Stimulated activated naive CD8-positive, alpha-beta T cell treated with anti-CD3 and anti-CD28 coated beads, Interleukin-15, Interleukin-2, amounts not matched to agents 100 ng/mL and 50 ng/mL, for 24 hours (primary cell): ENCODE measurements at regions not wholly inside any gene's neighbourhood (a gene's known extent, or its start where the extent isn't known, plus 50 kb on each side); places are given as distances from the start of the nearest gene placed in this dataset.

Source experiments
- H3K27ac Mint-ChIP-seq: one replicate; pipeline ENCODE4 v1.8.0; 2021; ENCODE audit warnings: mild to moderate bottlenecking, mixed read lengths
- H3K27me3 Mint-ChIP-seq: one replicate; pipeline ENCODE4 v1.8.0; 2021; ENCODE audit warnings: mixed read lengths
- H3K36me3 Mint-ChIP-seq: one replicate; pipeline ENCODE4 v1.8.0; 2021; ENCODE audit warnings: low read depth, mixed read lengths
- H3K4me1 Mint-ChIP-seq: one replicate; pipeline ENCODE4 v1.8.0; 2021; ENCODE audit warnings: low read depth, mixed read lengths
- H3K4me3 Mint-ChIP-seq: one replicate; pipeline ENCODE4 v1.8.0; 2021; ENCODE audit warnings: mild to moderate bottlenecking, mixed read lengths
- H3K9me3 Mint-ChIP-seq: one replicate; pipeline ENCODE4 v1.8.0; 2021; ENCODE audit warnings: mixed read lengths

- Mint-ChIP-seq H3K27ac (no peak overlapping the region), H3K9me3 (peaks cover 6% of the 10 kb centered on the region), H3K36me3 (no peaks in the 10 kb centered on the region), H3K4me1 (no peaks in the 10 kb centered on the region), H3K27me3 (no peaks in the 10 kb centered on the region), H3K4me3 (no peak overlapping the region)
These were observed 275.2 kb upstream of the KIRREL3 start for GRCh38 chr11:127275774-127276173.

DNA sequence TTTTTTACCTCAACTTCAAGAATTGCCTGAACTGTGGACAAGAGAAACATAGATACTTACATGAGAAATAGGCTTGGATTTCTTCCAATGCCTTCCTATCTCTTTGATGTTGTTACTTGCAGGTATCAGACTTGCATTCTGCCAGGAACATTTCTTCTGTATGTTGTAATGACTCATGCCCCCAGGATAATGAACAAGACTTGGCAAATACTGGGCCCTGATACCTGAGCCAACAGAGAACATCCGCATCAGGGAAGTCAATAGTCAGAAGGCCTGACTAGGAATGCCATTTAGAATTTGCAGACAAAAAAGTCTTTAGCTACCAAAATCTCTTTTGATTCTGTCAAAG lies 273.7 kb upstream of the KIRREL3 start:
- Mint-ChIP-seq H3K27ac (no peak overlapping the region), H3K4me1 (no peaks in the 10 kb centered on the region)

GRCh38 chr11:127273593-127274327 lies 273.2 kb upstream of the KIRREL3 start:
- H3K27ac Mint-ChIP-seq: no peak overlapping the region
- H3K36me3 Mint-ChIP-seq: no peaks in the 10 kb centered on the region
- no peak overlapping the region for H3K4me3 Mint-ChIP-seq
- peaks cover 6% of the 10 kb centered on the region for H3K9me3 Mint-ChIP-seq
- H3K4me1 Mint-ChIP-seq: no peaks in the 10 kb centered on the region
- no peaks in the 10 kb centered on the region for H3K27me3 Mint-ChIP-seq

More for the DNA sequence above, 273.7 kb upstream of the KIRREL3 start:
- Mint-ChIP-seq H3K4me3 (no peak overlapping the region), H3K27me3 (no peaks in the 10 kb centered on the region), H3K9me3 (peaks cover 6% of the 10 kb centered on the region), H3K36me3 (no peaks in the 10 kb centered on the region)

DNA sequence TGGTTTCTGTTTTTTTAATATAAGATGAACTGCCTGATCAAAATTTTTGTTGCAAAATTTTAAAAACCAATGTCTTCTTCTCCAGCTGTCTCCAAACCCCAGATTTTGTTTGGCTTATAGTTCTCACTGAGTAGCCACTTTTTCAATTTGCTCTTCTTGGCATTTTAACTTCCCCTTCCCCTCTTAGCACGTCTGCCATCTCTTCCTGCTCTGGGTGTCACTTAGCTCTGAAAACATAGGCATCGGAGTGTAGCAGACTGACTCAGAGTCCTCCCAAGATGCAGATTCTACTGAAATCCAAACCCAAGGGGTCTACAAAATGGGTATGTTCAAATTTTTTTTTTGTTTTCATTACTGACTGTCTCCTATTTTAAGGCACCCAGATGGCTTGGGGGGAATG lies 270.3 kb upstream of the KIRREL3 start:
- no peak overlapping the region for H3K27ac Mint-ChIP-seq
- H3K9me3 Mint-ChIP-seq: peaks cover 6% of the 10 kb centered on the region

DNA sequence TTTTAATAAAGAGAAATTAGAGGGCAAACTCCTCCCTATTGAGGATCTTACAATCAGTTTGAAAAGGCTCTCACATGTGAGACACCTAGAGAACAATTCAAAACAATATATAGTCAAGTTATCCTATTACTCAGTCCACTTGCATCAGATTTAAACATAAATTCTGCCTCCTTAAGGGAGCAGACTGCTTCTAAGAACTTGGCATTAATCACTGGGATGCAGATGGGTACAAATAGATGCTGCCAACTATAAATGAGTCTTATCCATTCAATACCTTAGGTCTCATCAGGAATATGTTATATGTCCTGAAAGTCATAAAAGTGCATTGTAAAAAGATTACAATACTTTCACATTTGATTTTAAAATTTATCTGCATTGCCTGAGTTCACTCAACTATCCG lies 269.3 kb upstream of the KIRREL3 start:
- H3K4me3 Mint-ChIP-seq: no peak overlapping the region
- no peaks in the 10 kb centered on the region for H3K36me3 Mint-ChIP-seq
- no peak overlapping the region for H3K27ac Mint-ChIP-seq
- H3K4me1 Mint-ChIP-seq: no peaks in the 10 kb centered on the region
- H3K9me3 Mint-ChIP-seq: peaks cover 6% of the 10 kb centered on the region
- peaks cover 5% of the 10 kb centered on the region for H3K27me3 Mint-ChIP-seq

More for the DNA sequence above, 270.3 kb upstream of the KIRREL3 start:
- H3K4me3 Mint-ChIP-seq: no peak overlapping the region
- no peaks in the 10 kb centered on the region for H3K36me3 Mint-ChIP-seq
- no peaks in the 10 kb centered on the region for H3K4me1 Mint-ChIP-seq
- peaks cover 5% of the 10 kb centered on the region for H3K27me3 Mint-ChIP-seq

DNA sequence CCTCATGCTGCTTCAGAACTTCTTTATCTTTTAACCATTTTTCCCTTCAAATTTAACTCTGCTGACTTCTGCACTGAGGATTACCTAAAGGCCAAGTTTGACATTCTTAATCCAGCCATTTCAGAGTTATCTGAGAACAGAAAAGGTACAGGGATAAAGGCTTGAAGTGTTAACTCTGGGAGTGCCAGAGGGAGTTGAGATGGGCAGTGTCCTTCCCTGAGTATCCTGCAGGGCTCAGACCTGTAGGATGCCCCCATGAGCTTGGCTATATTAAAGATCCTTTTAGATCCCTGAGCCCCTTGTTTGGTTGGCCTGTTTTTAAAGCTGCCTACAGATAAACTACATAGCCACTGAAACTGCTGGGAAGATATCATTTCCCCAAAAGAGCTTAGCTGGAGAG lies 268.4 kb upstream of the KIRREL3 start:
- H3K27ac Mint-ChIP-seq: no peak overlapping the region
- no peak overlapping the region for H3K4me3 Mint-ChIP-seq
- peaks cover 6% of the 10 kb centered on the region for H3K9me3 Mint-ChIP-seq
- no peaks in the 10 kb centered on the region for H3K36me3 Mint-ChIP-seq
- no peaks in the 10 kb centered on the region for H3K4me1 Mint-ChIP-seq
- H3K27me3 Mint-ChIP-seq: peaks cover 5% of the 10 kb centered on the region

- peaks cover 6% of the 10 kb centered on the region for H3K9me3 Mint-ChIP-seq
- H3K36me3 Mint-ChIP-seq: no peaks in the 10 kb centered on the region
- peaks cover 5% of the 10 kb centered on the region for H3K27me3 Mint-ChIP-seq
- no peak overlapping the region for H3K27ac Mint-ChIP-seq
- H3K4me3 Mint-ChIP-seq: no peak overlapping the region
- no peaks in the 10 kb centered on the region for H3K4me1 Mint-ChIP-seq
These were observed 268.0 kb upstream of the KIRREL3 start for GRCh38 chr11:127268521-127268920.

DNA sequence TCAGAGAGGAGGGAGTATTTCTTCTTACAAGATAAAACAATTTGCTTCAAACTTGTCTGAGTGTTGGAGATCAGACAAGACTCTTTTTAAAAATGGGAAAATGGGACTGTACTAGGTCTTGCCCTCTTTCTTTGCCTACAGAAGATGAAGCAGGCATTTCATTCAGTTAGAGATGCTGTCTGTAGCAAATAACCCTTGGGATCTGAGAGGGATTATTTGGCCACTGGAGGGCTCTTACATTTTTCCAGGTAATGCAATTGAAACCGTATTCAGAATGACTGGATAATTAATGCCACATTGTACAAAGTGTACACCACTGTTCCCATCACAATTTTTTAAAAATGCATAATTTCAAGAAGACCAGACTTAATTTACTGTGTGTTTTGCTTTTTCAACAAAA lies 258.5 kb upstream of the KIRREL3 start:
- no peaks in the 10 kb centered on the region for H3K4me1 Mint-ChIP-seq

DNA sequence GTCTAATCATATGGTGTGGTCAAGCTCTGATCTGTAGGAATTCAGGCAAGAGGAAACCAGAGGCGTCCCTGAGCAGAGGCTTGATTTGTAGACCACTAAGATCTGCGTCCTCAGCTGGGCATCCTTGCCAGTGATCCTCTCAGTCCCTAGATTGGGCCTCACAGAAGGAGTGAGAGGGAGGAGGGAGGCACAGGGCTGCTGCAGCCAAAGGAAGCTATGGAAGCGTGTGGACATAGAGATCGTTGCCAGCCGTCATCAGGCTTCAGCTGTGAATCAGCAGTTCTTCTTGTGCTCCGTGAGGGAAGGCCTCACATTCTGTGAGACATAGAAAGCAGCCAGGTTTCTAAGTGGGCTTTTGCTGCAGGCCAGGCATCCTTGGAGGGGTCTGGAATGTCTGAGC lies 254.6 kb upstream of the KIRREL3 start:
- Mint-ChIP-seq H3K27me3 (no peaks in the 10 kb centered on the region), H3K4me1 (no peaks in the 10 kb centered on the region), H3K9me3 (peaks cover 5% of the 10 kb centered on the region), H3K4me3 (no peak overlapping the region), H3K27ac (no peak overlapping the region), H3K36me3 (no peaks in the 10 kb centered on the region)

More for the DNA sequence above, 258.5 kb upstream of the KIRREL3 start:
- Mint-ChIP-seq H3K4me3 (no peak overlapping the region), H3K27me3 (no peaks in the 10 kb centered on the region), H3K27ac (no peak overlapping the region), H3K9me3 (peaks cover 5% of the 10 kb centered on the region), H3K36me3 (no peaks in the 10 kb centered on the region)

DNA sequence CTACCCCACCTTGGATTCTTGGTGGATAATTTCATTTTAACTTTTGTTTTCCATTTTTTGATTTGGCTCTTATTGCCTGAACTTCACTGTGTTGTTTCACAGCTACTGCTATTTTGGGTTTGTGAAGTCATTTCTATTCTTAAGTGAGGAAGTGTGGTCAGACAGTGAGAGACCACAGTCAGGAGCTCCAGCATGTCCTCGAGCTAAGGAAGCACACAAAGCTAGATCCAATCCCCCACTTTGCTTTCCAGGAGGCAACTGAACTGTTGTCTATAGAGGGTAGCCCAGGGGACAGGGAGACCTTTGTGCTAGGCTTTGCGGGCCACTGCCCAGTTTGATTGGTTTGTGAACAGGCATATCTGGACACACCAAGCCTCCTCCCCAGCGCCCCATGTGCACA lies 251.8 kb upstream of the KIRREL3 start:
- H3K27me3 Mint-ChIP-seq: no peaks in the 10 kb centered on the region
- H3K36me3 Mint-ChIP-seq: no peaks in the 10 kb centered on the region
- no peaks in the 10 kb centered on the region for H3K4me1 Mint-ChIP-seq
- H3K9me3 Mint-ChIP-seq: no peaks in the 10 kb centered on the region
- no peak overlapping the region for H3K27ac Mint-ChIP-seq
- no peak overlapping the region for H3K4me3 Mint-ChIP-seq

DNA sequence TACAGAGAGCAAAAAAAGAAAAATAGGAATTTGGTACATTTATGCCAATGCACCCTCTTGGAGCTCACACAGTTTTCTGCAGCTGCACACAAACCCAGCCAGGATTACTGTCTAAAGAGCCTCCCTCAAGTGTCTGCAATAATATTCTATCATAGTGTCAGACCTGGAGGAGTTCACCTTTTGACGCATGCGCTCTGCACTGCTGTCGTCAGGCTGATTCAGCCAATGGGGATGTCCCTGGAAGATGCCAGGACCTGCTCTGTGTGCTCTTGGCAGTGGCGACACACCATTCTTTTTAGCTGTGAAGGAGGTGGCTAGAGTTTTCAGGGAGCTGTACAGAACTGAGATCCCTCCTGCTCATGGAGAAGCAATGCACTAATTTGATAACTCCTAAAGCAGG lies 249.0 kb upstream of the KIRREL3 start:
- Mint-ChIP-seq H3K27ac (no peak overlapping the region), H3K9me3 (no peaks in the 10 kb centered on the region), H3K27me3 (no peaks in the 10 kb centered on the region), H3K36me3 (no peaks in the 10 kb centered on the region), H3K4me3 (no peak overlapping the region), H3K4me1 (no peaks in the 10 kb centered on the region)

DNA sequence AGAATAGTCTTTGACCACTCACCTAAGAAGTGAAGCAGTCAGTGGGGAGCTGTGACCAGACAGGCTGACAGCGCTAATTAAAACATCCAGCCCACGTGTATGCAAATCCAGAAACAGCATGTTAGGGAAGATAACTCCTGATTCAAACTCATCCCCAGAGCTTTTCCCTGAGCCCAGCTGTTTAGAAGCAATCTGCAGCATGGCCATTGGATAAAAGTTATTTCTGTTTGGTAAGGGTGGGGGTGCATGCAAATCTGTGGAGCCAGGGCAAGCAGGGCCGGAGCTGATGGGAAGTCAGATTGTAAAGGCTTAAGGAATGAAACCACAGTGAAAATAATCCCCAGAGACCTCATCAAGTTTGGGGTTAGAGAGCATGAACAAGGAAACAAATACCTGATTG lies 247.9 kb upstream of the KIRREL3 start:
- Mint-ChIP-seq H3K36me3 (no peaks in the 10 kb centered on the region), H3K4me1 (no peaks in the 10 kb centered on the region), H3K4me3 (no peak overlapping the region), H3K27me3 (no peaks in the 10 kb centered on the region), H3K9me3 (no peaks in the 10 kb centered on the region), H3K27ac (no peak overlapping the region)

GRCh38 chr11:127247261-127247851 lies 246.8 kb upstream of the KIRREL3 start:
- no peaks in the 10 kb centered on the region for H3K4me1 Mint-ChIP-seq
- H3K9me3 Mint-ChIP-seq: no peaks in the 10 kb centered on the region
- H3K27me3 Mint-ChIP-seq: no peaks in the 10 kb centered on the region
- H3K4me3 Mint-ChIP-seq: no peak overlapping the region
- no peak overlapping the region for H3K27ac Mint-ChIP-seq
- H3K36me3 Mint-ChIP-seq: no peaks in the 10 kb centered on the region

- H3K9me3 Mint-ChIP-seq: no peaks in the 10 kb centered on the region
- H3K27ac Mint-ChIP-seq: no peak overlapping the region
These were observed 242.1 kb upstream of the KIRREL3 start for GRCh38 chr11:127242676-127243075.

GRCh38 chr11:127238321-127238720 lies 237.8 kb upstream of the KIRREL3 start:
- Mint-ChIP-seq H3K27me3 (no peaks in the 10 kb centered on the region), H3K36me3 (no peaks in the 10 kb centered on the region), H3K4me1 (no peaks in the 10 kb centered on the region), H3K27ac (no peak overlapping the region), H3K9me3 (no peaks in the 10 kb centered on the region), H3K4me3 (no peak overlapping the region)

More at GRCh38 chr11:127242676-127243075, 242.1 kb upstream of the KIRREL3 start:
- Mint-ChIP-seq H3K4me1 (no peaks in the 10 kb centered on the region), H3K27me3 (no peaks in the 10 kb centered on the region), H3K4me3 (no peak overlapping the region), H3K36me3 (no peaks in the 10 kb centered on the region)

- H3K27me3 Mint-ChIP-seq: no peaks in the 10 kb centered on the region
- H3K4me1 Mint-ChIP-seq: no peaks in the 10 kb centered on the region
- H3K9me3 Mint-ChIP-seq: no peaks in the 10 kb centered on the region
- H3K4me3 Mint-ChIP-seq: no peak overlapping the region
- no peaks in the 10 kb centered on the region for H3K36me3 Mint-ChIP-seq
- H3K27ac Mint-ChIP-seq: no peak overlapping the region
These were observed 236.2 kb upstream of the KIRREL3 start for GRCh38 chr11:127236776-127237175.
